ENCODE measurements at regions not wholly inside any gene's neighbourhood (a gene's known extent, or its start where the extent isn't known, plus 50 kb on each side); places are given as distances from the start of the nearest gene placed in this dataset.

DNA sequence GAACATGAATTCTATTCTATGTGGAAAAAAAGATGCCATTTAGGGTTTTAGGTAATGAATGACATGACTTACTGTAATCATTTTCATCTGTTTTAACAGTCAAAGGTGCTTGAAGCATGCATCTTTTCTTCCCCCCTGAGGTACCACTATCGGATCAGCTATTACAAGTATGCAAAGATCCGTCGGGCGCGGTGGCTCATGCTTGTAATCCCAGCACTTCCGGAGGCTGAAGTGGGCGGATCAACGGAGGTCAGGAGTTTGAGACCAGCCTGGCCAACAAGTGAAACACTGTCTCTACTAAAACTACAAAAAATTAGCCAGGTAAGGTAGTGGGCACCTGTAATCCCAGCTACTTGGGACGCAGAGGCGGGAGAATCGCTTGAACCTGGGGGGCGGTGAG is 241.3 kb downstream of the ARAP2 start:
- DNase-seq = no peak
- ATAC-seq (ENCODE audit: low FRiP score in 2 of 2) = no peak
- TF ChIP-seq EP300 (IDR thresholded peaks at IDR 0.05) = no peak
- TF ChIP-seq, protein P1, sequence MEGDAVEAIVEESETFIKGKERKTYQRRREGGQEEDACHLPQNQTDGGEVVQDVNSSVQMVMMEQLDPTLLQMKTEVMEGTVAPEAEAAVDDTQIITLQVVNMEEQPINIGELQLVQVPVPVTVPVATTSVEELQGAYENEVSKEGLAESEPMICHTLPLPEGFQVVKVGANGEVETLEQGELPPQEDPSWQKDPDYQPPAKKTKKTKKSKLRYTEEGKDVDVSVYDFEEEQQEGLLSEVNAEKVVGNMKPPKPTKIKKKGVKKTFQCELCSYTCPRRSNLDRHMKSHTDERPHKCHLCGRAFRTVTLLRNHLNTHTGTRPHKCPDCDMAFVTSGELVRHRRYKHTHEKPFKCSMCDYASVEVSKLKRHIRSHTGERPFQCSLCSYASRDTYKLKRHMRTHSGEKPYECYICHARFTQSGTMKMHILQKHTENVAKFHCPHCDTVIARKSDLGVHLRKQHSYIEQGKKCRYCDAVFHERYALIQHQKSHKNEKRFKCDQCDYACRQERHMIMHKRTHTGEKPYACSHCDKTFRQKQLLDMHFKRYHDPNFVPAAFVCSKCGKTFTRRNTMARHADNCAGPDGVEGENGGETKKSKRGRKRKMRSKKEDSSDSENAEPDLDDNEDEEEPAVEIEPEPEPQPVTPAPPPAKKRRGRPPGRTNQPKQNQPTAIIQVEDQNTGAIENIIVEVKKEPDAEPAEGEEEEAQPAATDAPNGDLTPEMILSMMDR (IDR thresholded peaks at IDR 0.05) = no peak
- no peaks in the 10 kb centered on the region for H3K9me3 ChIP-seq
- no peaks in the 10 kb centered on the region for H3K4me1 ChIP-seq
- 93 to 95% methylated on average over 12 of the region's 12 CpGs for WGBS, 2 donors
- H3K27ac ChIP-seq = no peak overlapping the region
- no peaks in the 10 kb centered on the region for H3K36me3 ChIP-seq
- H3K4me3 ChIP-seq = no peak overlapping the region
- no peaks in the 10 kb centered on the region for H3K27me3 ChIP-seq

DNA sequence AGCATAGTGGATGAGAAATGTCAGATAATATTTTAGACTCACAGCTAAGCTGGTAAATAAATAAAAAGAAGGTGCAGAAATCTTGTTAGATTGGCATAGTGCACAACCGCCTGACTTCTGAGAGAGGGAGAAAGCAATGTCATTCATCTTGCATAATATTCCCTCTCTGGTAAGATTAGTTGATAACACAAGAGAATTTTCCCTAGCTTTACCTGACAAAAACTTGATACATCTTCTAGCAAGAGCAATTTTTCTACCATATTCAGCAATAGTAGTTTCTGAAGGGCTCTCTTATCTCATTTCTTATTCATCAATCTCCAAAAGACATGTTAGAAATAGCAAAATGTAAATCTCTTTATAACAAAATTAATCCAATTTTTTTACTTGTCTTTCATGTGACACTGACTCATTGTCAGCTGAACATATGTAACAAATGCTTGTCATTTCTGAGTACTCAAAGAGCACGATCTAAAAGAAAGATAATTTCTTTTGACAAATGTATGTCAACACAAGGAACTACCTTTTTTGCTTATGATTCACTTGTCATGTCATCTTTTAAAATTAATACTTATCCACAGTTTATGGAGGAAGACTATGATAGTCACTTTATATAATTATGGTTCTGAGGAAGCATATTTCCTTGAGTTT is 240.0 kb downstream of the ARAP2 start:
- WGBS, 2 donors = 70 to 74% methylated on average over 2 of the region's 2 CpGs
- DNase-seq (no peak), ATAC-seq (ENCODE audit: low FRiP score in 2 of 2) (no peak)
- no peak overlapping the region for H3K4me3 ChIP-seq
- H3K36me3 ChIP-seq = no peaks in the 10 kb centered on the region
- H3K9me3 ChIP-seq = no peaks in the 10 kb centered on the region
- no peaks in the 10 kb centered on the region for H3K4me1 ChIP-seq
- TF ChIP-seq POLR2AphosphoS5 (IDR thresholded peaks at IDR 0.05) (no peak), POLR2A (IDR thresholded peaks at IDR 0.05) (no peak), EP300 (IDR thresholded peaks at IDR 0.05) (no peak)
- TF ChIP-seq, protein P1 (IDR thresholded peaks at IDR 0.05) = no peak
- no peak overlapping the region for H3K27ac ChIP-seq
- no peaks in the 10 kb centered on the region for H3K27me3 ChIP-seq

DNA sequence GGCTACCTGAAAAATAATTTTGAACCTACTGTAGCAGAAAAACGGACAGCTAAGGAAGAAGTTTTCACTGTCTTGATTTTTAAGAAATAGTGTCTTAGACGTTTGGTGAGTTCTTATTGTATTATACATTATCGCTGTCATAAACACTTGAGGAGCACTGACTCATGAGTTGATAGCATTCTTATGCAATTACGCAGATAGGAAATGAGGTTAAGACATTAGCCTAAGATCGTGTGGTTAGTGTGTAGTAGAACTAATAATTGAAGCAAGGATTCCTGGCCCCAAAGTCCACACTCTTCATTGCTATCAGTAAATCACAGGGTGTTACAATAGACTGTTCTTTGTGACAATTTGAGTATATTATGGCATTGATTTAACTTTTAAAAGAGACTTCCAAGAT is 238.1 kb downstream of the ARAP2 start:
- no peaks in the 10 kb centered on the region for H3K4me1 ChIP-seq
- no peak overlapping the region for H3K27ac ChIP-seq
- H3K9me3 ChIP-seq = no peaks in the 10 kb centered on the region
- no peaks in the 10 kb centered on the region for H3K36me3 ChIP-seq
- DNase-seq = no peak
- no peaks in the 10 kb centered on the region for H3K27me3 ChIP-seq
- H3K4me3 ChIP-seq = no peak overlapping the region
- no peak for ATAC-seq (ENCODE audit: low FRiP score in 2 of 2)
- 79 to 80% methylated on average over 5 of the region's 5 CpGs for WGBS, 2 donors
- TF ChIP-seq, protein P1 (IDR thresholded peaks at IDR 0.05) = no peak
- no peak for TF ChIP-seq POLR2AphosphoS5 (IDR thresholded peaks at IDR 0.05)
- no peak for TF ChIP-seq EP300 (IDR thresholded peaks at IDR 0.05)
- TF ChIP-seq POLR2A (IDR thresholded peaks at IDR 0.05) = no peak

DNA sequence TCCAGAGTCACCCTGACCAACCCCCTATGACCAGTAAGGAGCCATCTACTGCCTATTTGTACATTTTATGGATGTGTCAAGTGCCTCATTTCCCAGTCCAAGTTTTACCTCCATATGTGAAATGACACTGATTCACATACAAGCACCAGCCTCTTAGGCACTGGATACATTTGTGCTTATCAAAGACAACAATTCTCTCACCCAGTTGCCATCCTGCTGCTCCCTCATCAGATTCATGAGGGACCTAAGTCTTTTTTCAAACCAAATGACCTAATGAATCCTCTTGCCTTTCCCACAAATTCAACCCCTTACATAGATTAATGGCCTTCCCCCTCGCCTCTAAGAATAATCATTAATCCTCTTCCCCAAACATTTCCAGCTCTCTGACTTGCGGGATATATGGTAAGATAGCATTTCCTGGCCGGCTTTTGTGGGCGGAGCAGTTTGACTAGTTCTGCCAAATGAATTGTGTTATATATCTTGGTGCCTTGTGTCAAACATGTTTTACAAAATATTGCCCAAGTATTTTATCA is 233.9 kb downstream of the ARAP2 start:
- Histone ChIP-seq H3K27ac (no peak overlapping the region), H3K36me3 (no peaks in the 10 kb centered on the region), H3K9me3 (no peaks in the 10 kb centered on the region), H3K4me1 (no peaks in the 10 kb centered on the region), H3K27me3 (no peaks in the 10 kb centered on the region), H3K4me3 (no peak overlapping the region)
- TF ChIP-seq EP300 (IDR thresholded peaks at IDR 0.05) = no peak
- TF ChIP-seq, protein P1 (IDR thresholded peaks at IDR 0.05) = no peak
- TF ChIP-seq POLR2AphosphoS5 (IDR thresholded peaks at IDR 0.05) = no peak
- ATAC-seq (ENCODE audit: low FRiP score in 2 of 2) (no peak), DNase-seq (no peak)
- 65 to 79% methylated on average over 4 of the region's 4 CpGs for WGBS, 2 donors

GRCh38 chr4:36011381-36011780 is 232.9 kb downstream of the ARAP2 start:
- no peak overlapping the region for H3K4me3 ChIP-seq
- H3K27ac ChIP-seq = no peak overlapping the region
- ATAC-seq (ENCODE audit: low FRiP score in 2 of 2) (no peak), DNase-seq (no peak)
- TF ChIP-seq POLR2A (IDR thresholded peaks at IDR 0.05) = no peak
- TF ChIP-seq, protein P1 (IDR thresholded peaks at IDR 0.05) = no peak
- no peaks in the 10 kb centered on the region for H3K27me3 ChIP-seq
- H3K9me3 ChIP-seq = no peaks in the 10 kb centered on the region
- no peaks in the 10 kb centered on the region for H3K4me1 ChIP-seq
- H3K36me3 ChIP-seq = no peaks in the 10 kb centered on the region
